ENCODE measurements at regions not wholly inside any gene's neighbourhood (a gene's known extent, or its start where the extent isn't known, plus 50 kb on each side); places are given as distances from the start of the nearest gene placed in this dataset.
"Not testable (repeated sequence)": the region's sequence is repeated elsewhere in the genome, so short reads cannot be mapped to it uniquely, and the experiment has no call there.

DNA sequence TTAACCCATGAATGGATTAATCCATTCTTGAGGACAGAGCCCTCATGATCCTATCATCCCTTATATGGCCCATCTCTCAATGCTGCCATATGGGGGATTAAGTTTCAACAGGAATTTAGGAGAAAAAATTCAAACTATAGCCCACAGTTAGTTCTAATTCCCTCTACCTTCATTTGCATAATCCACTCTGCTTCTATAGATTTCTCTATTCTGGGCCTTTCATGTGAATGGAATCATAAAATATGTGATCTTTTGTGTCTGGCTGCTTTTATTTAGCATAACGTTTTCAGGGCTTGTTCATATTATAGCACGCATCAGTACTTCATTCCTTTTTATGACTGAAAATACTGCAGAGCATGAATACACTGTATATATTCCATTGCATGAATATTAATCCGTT, 55.4 kb downstream of the CTSL start:
- H3K27ac Mint-ChIP-seq: no peak overlapping the region
- no peak for DNase-seq (ENCODE audit: low spot score)
- ATAC-seq: no peak
- no peaks in the 10 kb centered on the region for H3K9me3 Mint-ChIP-seq
- no peaks in the 10 kb centered on the region for H3K36me3 Mint-ChIP-seq
- H3K27me3 Mint-ChIP-seq: peaks cover 8% of the 10 kb centered on the region in 2 donors
- no peaks in the 10 kb centered on the region for H3K4me1 Mint-ChIP-seq (ENCODE audit: low read depth in 2 of 2)
- H3K4me3 Mint-ChIP-seq: no peak overlapping the region

GRCh38 chr9:87783180-87783579, 57.3 kb downstream of the CTSL start:
- H3K9me3 Mint-ChIP-seq: no peaks in the 10 kb centered on the region
- peaks cover 0 to 12% of the 10 kb centered on the region in 2 donors for H3K27me3 Mint-ChIP-seq
- no peak overlapping the region for H3K4me3 Mint-ChIP-seq
- no peak overlapping the region for H3K27ac Mint-ChIP-seq
- no peaks in the 10 kb centered on the region for H3K4me1 Mint-ChIP-seq (ENCODE audit: low read depth in 2 of 2)
- no peak for ATAC-seq
- H3K36me3 Mint-ChIP-seq: no peaks in the 10 kb centered on the region
- DNase-seq (ENCODE audit: low spot score): no peak

- not testable (repeated sequence) for H3K9me3 Mint-ChIP-seq; H3K4me1 Mint-ChIP-seq (ENCODE audit: low read depth in 2 of 2); ATAC-seq; H3K36me3 Mint-ChIP-seq; H3K4me3 Mint-ChIP-seq; DNase-seq (ENCODE audit: low spot score); H3K27ac Mint-ChIP-seq
- peaks cover 0 to 15% of the 10 kb centered on the region in 2 donors for H3K27me3 Mint-ChIP-seq
Observed at GRCh38 chr9:87785315-87785970, 59.5 kb downstream of the CTSL start.

- ATAC-seq (no peak), DNase-seq (ENCODE audit: low spot score) (no peak)
- peaks cover 0 to 18% of the 10 kb centered on the region in 2 donors for H3K27me3 Mint-ChIP-seq
- H3K36me3 Mint-ChIP-seq: no peaks in the 10 kb centered on the region
- H3K9me3 Mint-ChIP-seq: no peaks in the 10 kb centered on the region
- H3K4me1 Mint-ChIP-seq (ENCODE audit: low read depth in 2 of 2): peaks cover 0 to 1% of the 10 kb centered on the region in 2 donors
- no peak overlapping the region for H3K4me3 Mint-ChIP-seq
- no peak overlapping the region for H3K27ac Mint-ChIP-seq
Observed at GRCh38 chr9:87786423-87786822, 60.5 kb downstream of the CTSL start.

DNA sequence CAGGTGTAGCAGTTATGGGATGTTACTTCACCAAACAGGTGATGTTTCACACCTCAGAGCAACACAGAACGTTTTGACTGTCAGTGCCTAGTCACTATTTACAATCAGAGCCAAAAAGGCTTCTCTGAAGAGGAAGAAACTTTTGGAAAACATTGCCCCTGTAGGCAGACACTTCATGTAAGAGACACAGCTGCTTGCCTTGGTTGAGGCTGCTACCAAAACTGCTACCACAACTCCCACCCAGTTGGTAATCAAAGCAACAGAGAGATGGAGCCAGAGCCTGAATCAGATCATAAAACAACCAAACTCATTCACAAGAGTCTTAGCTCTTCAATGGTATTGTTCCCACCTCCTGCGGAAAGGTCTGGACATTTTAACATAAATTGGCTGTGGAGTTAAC, 61.0 kb downstream of the CTSL start:
- no peak overlapping the region for H3K27ac Mint-ChIP-seq
- peaks cover 1 to 6% of the 10 kb centered on the region in 2 donors for H3K4me1 Mint-ChIP-seq (ENCODE audit: low read depth in 2 of 2)
- no peaks in the 10 kb centered on the region for H3K9me3 Mint-ChIP-seq
- DNase-seq (ENCODE audit: low spot score) (no peak), ATAC-seq (no peak)
- H3K4me3 Mint-ChIP-seq: no peak overlapping the region
- peaks cover 0 to 15% of the 10 kb centered on the region in 2 donors for H3K27me3 Mint-ChIP-seq
- no peaks in the 10 kb centered on the region for H3K36me3 Mint-ChIP-seq

DNA sequence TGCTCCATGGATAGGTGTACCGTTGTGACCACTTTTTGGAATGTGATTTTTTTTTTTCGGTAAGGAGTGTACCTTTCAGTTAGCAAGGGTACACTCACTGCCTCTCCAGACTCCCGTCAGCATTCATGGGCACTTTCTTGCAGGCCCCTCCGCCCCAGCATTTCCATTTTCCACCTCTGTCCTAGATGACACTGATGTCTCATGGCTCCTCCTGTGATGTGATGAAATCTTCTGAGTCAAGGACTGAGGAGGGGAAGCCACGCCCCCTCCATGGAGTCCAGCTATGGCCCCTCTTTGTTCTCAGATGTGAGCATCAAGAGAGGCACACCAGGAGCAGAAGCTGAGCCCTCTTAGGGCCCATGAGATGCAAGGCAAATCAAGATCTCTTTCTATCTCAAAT, 61.8 kb downstream of the CTSL start:
- H3K4me1 Mint-ChIP-seq (ENCODE audit: low read depth in 2 of 2): peaks cover 4 to 10% of the 10 kb centered on the region in 2 donors
- H3K36me3 Mint-ChIP-seq: no peaks in the 10 kb centered on the region
- peaks cover 0 to 15% of the 10 kb centered on the region in 2 donors for H3K27me3 Mint-ChIP-seq
- no peak overlapping the region for H3K27ac Mint-ChIP-seq
- DNase-seq (ENCODE audit: low spot score) (no peak), ATAC-seq (no peak)
- H3K9me3 Mint-ChIP-seq: no peaks in the 10 kb centered on the region
- no peak overlapping the region for H3K4me3 Mint-ChIP-seq

- peak overlapping the region; percentile 84 to 85 for H3K27ac Mint-ChIP-seq
- H3K36me3 Mint-ChIP-seq: no peaks in the 10 kb centered on the region
- no peaks in the 10 kb centered on the region for H3K9me3 Mint-ChIP-seq
- peaks cover 19 to 26% of the 10 kb centered on the region in 2 donors for H3K4me1 Mint-ChIP-seq (ENCODE audit: low read depth in 2 of 2)
- peak overlapping the region; percentile 69 for H3K4me3 Mint-ChIP-seq
- DNase-seq (ENCODE audit: low spot score) (peak; percentile 73), ATAC-seq (peak; percentile 96 to 98)
- peaks cover 0 to 20% of the 10 kb centered on the region in 2 donors for H3K27me3 Mint-ChIP-seq
Observed at GRCh38 chr9:87792831-87793288, 66.9 kb downstream of the CTSL start.

GRCh38 chr9:87793292-87793691, 67.4 kb downstream of the CTSL start:
- no peaks in the 10 kb centered on the region for H3K9me3 Mint-ChIP-seq
- peak overlapping the region; percentile 84 to 85 for H3K27ac Mint-ChIP-seq
- peaks cover 0 to 18% of the 10 kb centered on the region in 2 donors for H3K27me3 Mint-ChIP-seq
- no peaks in the 10 kb centered on the region for H3K36me3 Mint-ChIP-seq
- DNase-seq (ENCODE audit: low spot score) (no peak), ATAC-seq (peak; percentile 65 to 71)
- H3K4me3 Mint-ChIP-seq: peak overlapping the region; percentile 69
- peaks cover 19 to 26% of the 10 kb centered on the region in 2 donors for H3K4me1 Mint-ChIP-seq (ENCODE audit: low read depth in 2 of 2)

GRCh38 chr9:87795178-87795577, 69.3 kb downstream of the CTSL start:
- Mint-ChIP-seq H3K27ac (no peak overlapping the region), H3K4me3 (no peak overlapping the region), H3K4me1 (ENCODE audit: low read depth in 2 of 2) (peaks cover 19 to 26% of the 10 kb centered on the region in 2 donors), H3K27me3 (peaks cover 0 to 21% of the 10 kb centered on the region in 2 donors), H3K9me3 (no peaks in the 10 kb centered on the region), H3K36me3 (no peaks in the 10 kb centered on the region)
- DNase-seq (ENCODE audit: low spot score) (no peak), ATAC-seq (no peak)

DNA sequence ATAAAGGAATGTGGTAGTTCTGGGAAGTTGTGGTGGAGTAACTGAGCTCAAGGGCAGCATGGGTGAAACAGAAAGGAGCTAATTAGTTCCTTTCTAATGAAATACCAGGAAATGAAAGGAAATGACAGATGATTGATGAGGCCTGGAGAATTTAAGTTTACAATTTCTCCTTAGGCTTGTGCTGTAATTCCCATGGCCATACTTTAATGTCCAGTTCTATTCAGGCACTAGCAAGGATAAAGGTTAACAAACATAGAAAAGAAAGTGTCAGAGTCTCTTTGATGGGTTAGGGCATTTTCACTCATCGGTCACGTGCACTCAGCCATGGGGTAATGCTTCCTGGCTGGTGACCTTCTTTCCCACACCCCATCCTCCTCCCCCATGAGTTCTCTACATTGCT, 70.3 kb downstream of the CTSL start:
- Mint-ChIP-seq H3K9me3 (no peaks in the 10 kb centered on the region), H3K27ac (no peak overlapping the region), H3K4me3 (no peak overlapping the region), H3K4me1 (ENCODE audit: low read depth in 2 of 2) (peaks cover 19 to 26% of the 10 kb centered on the region in 2 donors), H3K36me3 (no peaks in the 10 kb centered on the region), H3K27me3 (peaks cover 0 to 18% of the 10 kb centered on the region in 2 donors)
- no peak for DNase-seq (ENCODE audit: low spot score)
- no peak for ATAC-seq

DNA sequence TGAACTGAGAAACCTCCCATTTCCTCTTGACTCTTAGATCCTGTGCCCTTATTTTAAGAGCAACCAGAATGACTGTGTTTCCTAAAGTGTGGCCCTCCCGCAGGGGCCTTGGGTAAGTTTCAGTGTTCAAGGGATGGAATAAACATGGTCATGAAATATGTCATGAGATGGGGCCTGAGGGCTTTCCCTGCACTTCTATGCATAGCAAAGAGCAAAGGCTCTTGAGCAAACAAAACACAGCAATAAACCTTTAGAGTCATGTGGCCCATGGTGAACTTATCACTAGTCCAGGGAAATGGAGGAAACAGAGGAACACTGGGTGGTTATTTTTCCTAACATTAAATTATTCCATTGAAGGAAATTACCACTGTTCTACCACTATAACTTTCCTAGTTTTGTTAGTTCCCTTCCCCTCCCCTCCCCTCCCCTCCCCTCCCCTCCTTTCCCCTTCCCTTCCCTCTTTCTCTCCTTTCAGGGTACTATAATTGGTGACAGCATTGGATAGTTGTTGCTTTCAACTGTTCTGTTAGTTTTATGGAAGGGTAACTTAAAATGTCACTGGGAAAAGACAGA, 72.4 kb downstream of the CTSL start:
- Mint-ChIP-seq H3K27me3 (peaks cover 0 to 18% of the 10 kb centered on the region in 2 donors), H3K27ac (no peak overlapping the region), H3K9me3 (no peaks in the 10 kb centered on the region), H3K36me3 (no peaks in the 10 kb centered on the region), H3K4me1 (ENCODE audit: low read depth in 2 of 2) (peaks cover 9 to 10% of the 10 kb centered on the region in 2 donors), H3K4me3 (no peak overlapping the region)
- ATAC-seq (no peak), DNase-seq (ENCODE audit: low spot score) (no peak)

- ATAC-seq: no peak
- Mint-ChIP-seq H3K9me3 (no peaks in the 10 kb centered on the region), H3K27me3 (peaks cover 11 to 14% of the 10 kb centered on the region in 2 donors), H3K36me3 (no peaks in the 10 kb centered on the region), H3K4me3 (no peak overlapping the region), H3K27ac (no peak overlapping the region), H3K4me1 (ENCODE audit: low read depth in 2 of 2) (peaks cover 0 to 3% of the 10 kb centered on the region in 2 donors)
- DNase-seq (ENCODE audit: low spot score): no peak
Observed at GRCh38 chr9:87799503-87799902, 73.6 kb downstream of the CTSL start.

GRCh38 chr9:87800456-87800855, 74.5 kb downstream of the CTSL start:
- no peak for DNase-seq (ENCODE audit: low spot score)
- no peak overlapping the region for H3K4me3 Mint-ChIP-seq
- no peak overlapping the region for H3K27ac Mint-ChIP-seq
- H3K36me3 Mint-ChIP-seq: no peaks in the 10 kb centered on the region
- H3K4me1 Mint-ChIP-seq (ENCODE audit: low read depth in 2 of 2): peaks cover 0 to 3% of the 10 kb centered on the region in 2 donors
- H3K9me3 Mint-ChIP-seq: no peaks in the 10 kb centered on the region
- H3K27me3 Mint-ChIP-seq: peaks cover 11 to 16% of the 10 kb centered on the region in 2 donors
- ATAC-seq: no peak

GRCh38 chr9:87801013-87801412, 75.1 kb downstream of the CTSL start:
- H3K36me3 Mint-ChIP-seq: no peaks in the 10 kb centered on the region
- peaks cover 11% of the 10 kb centered on the region in 2 donors for H3K27me3 Mint-ChIP-seq
- no peak for ATAC-seq
- H3K4me1 Mint-ChIP-seq (ENCODE audit: low read depth in 2 of 2): peaks cover 0 to 2% of the 10 kb centered on the region in 2 donors
- no peak overlapping the region for H3K27ac Mint-ChIP-seq
- DNase-seq (ENCODE audit: low spot score): no peak
- no peak overlapping the region for H3K4me3 Mint-ChIP-seq
- H3K9me3 Mint-ChIP-seq: no peaks in the 10 kb centered on the region
